HG02943 (cell line): ENCODE measurements at regions not wholly inside any gene's neighbourhood (a gene's known extent, or its start where the extent isn't known, plus 50 kb on each side); places are given as distances from the start of the nearest gene placed in this dataset.

Experiments used
- ATAC-seq: cut with Tn5 transposase; IDR thresholded peaks from one replicate; pipeline ENCODE4 v1.9.1; 2021; ENCODE audit warnings: mild to moderate bottlenecking, low read depth, moderate library complexity; ENCODE audit not compliant: unreplicated experiment

DNA sequence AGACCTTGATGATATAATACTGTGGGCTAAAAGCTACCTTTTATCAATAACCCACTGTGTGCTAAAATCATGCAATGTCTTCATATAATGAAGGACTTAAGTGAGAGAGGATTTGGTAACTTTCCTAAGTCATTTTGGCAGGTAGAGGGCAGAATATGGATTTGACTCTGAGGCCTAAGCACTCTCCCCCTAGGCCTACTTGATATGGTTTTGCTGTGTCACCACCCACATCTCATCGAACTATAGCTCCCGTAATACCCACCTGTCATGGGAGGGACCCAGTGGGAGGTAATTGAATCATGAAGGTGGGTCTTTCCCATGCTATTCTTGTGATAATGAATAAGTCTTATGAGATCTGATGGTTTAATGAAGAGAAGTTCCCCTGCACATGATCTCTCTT is 229.7 kb downstream of the GBA3 start:
- no peak for ATAC-seq

DNA sequence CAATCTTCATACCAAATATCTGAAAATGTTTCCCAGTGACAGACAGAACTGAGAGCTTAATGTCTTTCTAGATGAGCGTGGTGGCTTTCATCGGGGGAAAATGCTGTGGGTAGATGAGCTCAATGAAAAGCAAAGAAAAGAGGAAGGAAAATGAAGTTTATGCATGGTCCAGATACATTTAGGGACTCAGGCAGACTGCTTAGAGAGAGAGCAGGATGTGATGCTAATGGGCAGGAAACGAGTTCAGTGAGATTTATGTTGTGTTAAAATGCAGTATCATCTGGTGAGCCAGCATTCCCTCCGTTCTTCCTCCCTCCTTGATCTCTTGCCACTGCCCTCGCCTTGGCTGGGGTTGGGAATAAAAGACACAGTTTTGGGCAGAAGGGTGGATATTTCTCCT is 229.2 kb downstream of the GBA3 start:
- ATAC-seq: no peak

DNA sequence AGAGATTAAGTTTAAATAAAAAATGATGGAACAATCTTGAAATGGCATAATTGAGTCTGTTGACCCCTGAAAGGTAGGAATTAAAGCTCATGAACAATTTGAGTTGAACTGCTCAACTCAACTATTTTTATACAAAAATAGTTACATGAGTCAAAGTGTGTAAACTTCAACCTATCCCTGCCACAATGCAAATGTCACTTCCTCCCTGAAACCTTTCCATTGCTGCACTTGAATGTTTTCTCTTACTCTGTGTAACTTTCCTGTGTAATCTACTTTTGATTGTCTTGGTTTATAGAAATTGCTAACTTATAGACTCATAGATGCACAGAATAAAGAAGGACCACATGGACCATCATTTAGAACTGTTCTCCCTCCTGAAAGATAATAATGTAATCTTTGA is 218.5 kb downstream of the GBA3 start:
- no peak for ATAC-seq

DNA sequence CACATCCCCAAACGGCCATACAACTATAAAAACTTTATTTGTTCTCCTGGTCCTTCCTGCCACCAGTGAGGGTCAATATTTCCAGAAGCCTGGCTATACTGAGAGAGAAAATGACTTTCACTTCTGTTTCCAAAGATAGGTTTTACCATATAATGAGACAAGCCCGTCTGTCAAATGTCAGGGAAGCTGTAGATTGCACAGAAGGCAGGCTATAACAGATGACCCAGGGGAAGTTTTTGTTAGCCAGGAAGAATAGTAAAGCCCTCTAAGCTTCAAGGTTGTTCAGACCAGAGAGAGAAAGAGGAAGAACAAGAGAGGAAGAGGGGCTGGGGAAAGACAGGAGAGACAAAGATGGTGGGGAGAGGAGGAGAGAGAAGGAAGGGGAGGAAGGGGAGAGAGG is 217.5 kb downstream of the GBA3 start:
- ATAC-seq: no peak

DNA sequence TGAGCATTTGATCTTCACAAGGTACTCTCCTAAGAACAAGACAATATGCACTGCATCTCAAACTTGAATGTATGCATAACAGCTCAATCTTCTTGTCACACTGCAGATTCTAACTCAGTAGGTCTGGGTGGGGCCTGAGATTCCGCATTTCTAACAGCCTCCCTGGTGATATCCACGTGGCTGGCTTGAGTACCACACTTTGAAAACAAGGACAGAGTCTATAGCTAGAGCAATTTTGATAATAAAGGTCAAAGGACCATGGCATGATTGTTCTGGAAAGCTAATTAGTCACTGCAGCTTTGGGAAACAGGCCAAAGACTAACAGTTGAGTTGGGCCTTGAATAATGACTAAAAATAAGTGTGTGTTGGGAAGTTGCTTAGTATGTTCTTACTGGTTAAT is 213.3 kb downstream of the GBA3 start:
- no peak for ATAC-seq

DNA sequence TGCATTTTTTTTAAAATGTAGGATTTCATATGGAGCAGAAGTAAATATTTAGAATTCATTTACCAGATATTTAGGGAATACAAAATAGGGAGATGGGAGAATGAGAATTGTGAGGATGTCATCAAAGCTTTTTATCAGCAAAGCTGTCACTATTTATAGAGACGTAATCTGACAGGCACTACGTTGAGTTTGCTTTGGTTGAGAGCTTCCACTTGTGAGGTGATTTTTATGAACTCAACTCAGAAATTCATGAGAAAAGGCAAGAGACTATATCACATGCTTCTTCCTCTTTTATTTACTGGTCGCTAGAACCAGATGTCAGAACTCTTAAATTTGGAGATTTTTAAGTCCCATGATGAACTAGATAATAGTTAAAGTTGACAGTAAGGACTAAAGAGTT is 211.2 kb downstream of the GBA3 start:
- no peak for ATAC-seq

DNA sequence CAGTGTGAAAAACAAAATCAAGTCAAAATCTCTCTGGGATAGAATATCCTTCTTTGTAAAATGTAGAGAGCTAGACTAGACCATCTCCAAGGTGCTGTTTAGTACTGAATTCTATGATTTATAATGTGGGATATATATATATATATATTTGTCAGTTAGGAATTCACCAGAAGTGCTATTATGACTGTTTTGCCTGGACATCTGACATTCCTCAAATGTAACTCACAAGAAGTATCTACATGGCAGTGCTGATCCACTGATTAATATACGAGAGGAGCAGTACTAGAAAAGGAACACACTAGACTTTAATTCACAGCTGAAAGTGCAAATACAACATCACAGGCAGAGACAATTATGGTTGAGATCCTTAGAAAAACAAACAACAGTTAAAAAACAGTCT is 208.9 kb downstream of the GBA3 start:
- no peak for ATAC-seq

DNA sequence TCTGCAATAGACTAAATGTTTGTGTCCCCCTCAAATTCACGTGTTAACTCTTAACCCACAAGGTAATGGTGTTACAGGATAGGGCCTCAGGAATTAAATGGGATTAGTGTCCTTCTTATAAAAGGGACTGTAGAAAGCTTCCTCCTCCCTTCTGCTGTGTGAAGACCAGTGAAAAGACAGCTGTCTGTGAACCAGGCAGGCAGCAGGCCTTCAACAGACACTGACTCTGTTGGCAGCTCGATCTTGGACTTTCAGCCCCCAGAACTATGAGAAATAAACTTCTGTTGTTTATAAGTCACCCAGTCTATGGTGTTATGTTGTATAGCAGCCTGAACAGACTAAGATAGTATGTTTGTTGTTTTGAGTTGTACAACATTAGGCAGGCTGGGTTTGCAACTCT is 208.1 kb downstream of the GBA3 start:
- no peak for ATAC-seq

DNA sequence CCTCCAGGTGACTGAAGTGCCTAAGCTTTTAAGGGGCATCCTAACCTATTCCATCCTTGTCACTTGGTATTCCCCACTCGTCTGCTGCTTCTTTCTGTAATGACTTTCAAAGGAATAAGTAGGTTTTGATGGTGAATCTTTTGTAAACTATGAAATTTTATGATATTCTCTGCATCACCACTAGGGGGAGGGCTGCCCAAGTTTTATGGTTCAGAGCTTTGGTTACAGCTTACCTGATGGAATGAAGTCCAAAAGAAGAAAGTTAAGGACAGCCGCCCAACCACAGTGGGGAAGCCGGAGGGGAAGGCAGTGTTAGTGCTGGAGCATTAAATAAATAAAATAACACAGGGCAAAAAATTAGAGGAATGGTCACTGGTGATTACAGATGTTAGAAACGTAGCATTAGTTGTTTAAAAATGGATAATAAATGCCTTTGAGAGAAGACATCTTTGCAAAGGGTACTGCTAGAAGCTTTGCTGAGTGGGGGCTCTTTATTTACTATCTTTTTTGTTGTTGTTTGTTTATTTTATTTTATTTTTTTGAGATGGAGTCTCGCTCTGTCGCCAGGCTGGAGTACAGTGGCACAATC is 204.9 kb downstream of the GBA3 start:
- ATAC-seq: no peak

DNA sequence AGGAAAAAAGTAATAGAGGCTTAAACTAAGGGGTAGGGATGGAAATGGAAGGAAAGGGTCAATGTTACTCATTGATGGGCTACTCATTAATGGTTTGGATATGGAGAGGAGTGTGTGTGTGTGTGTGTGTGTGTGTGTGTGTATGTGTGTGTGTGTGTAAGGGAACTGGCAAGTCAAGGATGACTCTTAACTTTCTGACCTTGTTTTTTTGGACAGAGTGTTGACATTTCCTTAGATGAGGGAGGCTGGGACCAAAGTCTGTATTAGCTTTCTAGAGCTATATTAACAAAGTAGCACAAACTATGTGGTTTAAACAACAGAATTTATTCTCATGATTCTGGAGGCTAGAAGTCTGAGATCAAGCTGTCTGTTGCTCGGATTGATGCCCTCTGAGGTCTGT is 202.7 kb downstream of the GBA3 start:
- no peak for ATAC-seq

DNA sequence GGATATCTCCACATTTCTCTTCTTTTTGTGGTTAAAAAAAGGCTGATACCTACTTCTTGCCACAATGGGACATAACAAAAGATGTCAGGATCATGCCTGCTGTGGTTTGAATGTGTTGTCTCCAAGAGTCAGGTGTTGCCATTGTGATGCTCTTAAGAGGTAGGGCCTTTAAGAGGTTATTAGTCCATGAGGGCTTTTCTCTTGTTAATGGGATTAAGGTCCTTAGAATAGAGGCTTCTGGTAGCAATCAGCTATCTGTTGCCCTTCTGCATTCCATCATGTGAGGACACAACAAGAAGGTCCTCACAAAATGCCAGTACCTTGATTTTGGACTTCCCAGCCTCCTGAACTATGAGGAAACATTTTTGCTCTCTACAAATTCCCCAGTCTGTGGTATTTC is 191.4 kb downstream of the GBA3 start:
- no peak for ATAC-seq

DNA sequence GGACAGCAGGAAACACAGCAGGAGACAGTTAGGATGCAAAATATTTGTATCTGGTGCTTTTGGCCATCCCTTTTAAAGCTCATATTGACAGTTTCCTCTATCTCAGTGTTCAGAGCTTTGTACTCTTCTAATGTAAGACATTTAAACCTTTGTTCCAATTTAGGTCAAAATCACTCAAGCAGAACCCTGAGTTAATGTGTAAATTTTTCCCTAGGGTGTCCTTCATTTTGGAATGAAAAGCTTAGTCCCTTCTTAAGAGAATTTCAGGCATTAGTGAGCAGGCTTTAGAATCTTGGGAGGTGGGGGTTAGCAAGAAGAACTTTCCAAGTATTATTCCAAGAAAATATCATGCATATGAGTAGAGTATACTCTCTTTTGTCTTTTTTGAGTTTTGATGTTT is 188.7 kb downstream of the GBA3 start:
- no peak for ATAC-seq

DNA sequence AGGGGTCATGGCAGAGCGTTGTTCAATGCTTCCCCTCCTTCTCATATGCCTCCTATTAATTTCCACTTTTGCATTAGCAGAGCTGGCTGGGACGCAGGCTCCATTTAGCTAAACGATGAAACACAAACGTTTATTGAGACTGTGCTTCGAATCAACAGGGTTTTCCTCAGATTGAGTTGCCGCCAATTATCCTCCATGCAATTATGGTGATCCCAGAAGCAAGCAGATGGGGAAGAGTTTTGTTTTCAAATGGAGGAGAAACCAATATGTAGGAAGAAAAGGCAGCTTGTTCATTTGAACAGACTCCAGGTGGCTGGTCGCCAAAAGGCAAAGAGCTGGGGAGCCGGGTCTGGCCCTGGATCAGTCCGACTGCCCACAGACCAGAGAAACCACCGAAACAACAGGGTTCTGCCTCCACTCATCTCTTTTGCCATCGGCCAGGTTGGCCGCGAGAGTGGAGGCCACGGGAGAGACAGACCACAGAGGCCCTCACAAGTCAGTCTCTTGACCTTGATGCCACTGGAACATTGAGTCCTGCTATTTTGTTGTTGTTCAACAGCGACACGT is 184.8 kb downstream of the GBA3 start:
- no peak for ATAC-seq

DNA sequence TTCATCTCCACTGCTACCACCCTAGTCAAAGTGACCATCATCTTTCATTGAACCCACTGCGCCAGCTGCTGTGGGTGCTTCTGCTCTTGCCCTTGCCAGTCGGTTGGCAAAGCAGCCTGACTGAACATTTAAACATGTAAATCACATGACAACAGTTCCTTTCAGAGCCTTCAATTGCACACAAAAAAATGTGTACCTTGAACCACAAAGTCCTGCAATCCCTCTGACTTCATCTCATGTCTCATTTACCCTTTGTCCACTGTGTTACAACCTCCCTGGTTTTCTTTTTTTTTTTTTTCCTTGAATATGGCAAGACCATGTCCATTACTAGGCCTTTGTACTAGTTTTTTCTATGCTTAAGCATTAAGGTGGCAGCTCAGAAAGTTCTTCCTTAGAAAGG is 183.5 kb downstream of the GBA3 start:
- ATAC-seq: no peak

DNA sequence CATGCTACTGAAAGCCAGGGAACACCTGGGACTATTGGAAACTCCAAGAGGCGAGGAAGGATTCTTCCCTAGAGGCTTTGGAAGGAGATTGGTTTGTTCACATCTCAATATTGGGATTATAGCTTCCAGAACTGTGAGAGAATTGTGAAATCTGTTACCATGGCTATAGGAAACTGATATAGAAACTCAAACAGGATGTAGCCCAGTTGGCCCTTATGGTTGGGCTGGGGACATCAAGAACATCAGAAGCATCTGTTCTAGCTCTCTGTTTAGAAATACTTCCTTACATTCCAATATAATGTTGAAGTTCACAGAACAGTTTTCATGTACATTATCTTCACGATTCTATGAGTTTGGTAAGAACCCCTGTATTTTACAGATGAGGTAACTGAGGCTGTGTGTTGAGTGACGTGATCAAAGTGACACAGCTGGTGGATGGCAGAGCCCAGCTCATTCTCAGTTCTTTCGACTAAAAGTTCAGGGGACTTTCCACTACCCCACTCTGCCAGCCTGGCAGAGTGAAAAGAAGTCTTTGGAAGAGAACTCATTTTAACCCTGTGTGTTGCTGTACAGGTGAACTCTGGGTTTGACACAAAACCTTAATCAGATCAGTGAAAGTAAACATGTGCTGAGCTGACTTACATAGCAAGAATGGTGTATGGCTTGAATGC is 183.0 kb downstream of the GBA3 start:
- no peak for ATAC-seq

DNA sequence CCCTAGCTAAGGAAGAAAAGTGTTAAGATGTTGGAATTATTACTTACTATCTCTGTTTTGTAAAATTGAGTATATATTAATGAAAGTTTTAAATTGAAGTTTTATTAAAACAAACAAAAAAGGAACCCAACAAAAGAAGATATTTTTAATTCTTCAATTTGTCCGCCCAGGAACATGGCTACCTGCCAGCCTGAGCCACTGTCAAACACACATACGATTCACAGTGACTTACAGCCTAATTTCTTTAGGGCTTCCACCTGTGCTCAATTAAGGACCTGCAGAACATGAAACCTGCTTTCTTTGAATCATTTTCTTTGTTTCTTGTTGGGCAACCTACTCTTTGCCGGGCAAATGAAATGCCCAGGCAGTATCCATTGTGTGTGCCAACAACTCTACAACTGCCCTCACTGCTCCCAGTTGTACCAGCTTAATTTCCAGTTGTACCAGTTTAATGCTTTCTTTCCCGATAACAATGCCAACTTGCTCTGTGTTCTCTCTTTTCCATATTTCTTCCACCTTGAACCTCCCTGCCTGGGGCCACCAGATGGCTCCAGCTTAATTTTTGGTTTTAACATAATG is 181.7 kb downstream of the GBA3 start:
- no peak for ATAC-seq

DNA sequence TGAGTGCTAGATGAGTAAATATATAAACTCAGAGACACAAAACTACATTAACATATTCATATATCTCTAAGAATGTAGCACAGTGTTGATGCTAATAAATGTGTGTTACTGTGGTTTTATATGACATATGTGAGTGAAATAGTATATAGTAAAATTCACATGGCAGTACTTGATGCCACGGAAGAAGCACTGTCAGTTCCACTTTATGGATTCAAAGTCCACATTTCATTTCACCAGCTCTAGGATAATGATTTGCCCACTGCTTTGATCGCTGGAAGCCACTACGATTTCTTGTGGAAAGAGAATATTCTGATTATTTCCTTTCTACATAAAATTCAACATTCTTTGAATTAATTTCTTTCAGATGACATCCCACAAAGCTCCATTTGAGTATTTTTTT is 181.2 kb downstream of the GBA3 start:
- no peak for ATAC-seq

DNA sequence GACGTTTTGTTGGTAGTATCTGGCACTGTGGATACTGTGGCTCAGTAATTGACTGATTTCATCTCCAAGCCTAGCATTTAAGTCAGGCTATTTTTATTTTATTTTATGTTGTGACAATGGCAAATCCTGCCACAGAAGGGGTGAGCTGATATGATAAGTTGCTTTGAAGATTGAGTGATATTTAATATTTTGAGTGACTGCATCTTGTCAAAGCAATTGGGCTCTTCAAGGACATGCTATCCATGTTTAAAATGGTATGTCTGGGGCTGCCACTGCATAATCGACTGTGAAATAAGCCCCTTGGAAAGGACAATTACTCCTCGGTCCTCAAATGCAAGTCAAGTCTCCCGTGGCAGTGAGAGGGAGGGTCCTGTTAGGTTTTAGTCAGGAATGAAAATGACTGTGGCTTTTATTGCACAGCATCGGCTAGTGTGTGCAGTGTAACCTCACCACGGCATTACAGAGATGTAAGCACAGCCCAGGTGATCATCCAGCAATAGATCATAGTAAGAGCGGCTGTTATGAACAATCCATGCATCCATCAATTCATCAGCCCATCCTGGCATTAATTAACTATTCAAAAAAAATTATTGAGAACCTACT is 178.2 kb downstream of the GBA3 start:
- ATAC-seq: no peak

DNA sequence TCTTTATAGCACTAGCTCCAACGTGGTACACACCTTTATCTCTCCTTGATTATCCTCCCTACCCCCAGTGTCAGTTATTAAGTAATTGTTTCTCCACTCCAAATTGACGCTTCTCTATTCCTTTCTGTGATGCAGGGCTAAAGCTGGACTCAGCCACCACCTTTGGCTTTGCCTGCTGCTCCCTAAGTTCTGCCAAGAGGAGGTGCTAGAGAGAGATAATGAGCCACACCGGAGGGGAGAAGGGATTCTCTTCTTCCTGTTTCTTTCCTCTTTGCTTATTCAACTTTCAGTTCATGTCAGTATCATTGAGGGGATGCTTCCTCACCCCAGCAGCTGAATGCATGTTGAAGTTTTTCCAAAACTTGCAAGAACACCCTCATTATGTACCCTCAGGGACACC is 176.5 kb downstream of the GBA3 start:
- no peak for ATAC-seq
